Activated T-helper 2 cell treated with anti-CD3 and anti-CD28 coated beads, Interferon-gamma antibody, Interleukin-2, Interleukin-4, amounts not matched to agents 10 μg/mL and 5 μg/mL and 100 μg/mL, durations not matched to agents 14 hours and 24 hours and 36 hours (primary cell): ENCODE measurements at regions not wholly inside any gene's neighbourhood (a gene's known extent, or its start where the extent isn't known, plus 50 kb on each side); places are given as distances from the start of the nearest gene placed in this dataset.
"Not testable (repeated sequence)": the region's sequence is repeated elsewhere in the genome, so short reads cannot be mapped to it uniquely, and the experiment has no call there.

ENCODE experiments used
- DNase-seq: peaks from one replicate; pipeline ENCODE4 v3.0.0; 2021; ENCODE audit warnings: low spot score
- H3K27ac Mint-ChIP-seq: one replicate; pipeline ENCODE4 v1.8.0; 2021; ENCODE audit warnings: mixed read lengths
- H3K27me3 Mint-ChIP-seq: one replicate; pipeline ENCODE4 v1.8.0; 2021; ENCODE audit warnings: low read depth, mixed read lengths
- H3K36me3 Mint-ChIP-seq: one replicate; pipeline ENCODE4 v1.8.0; 2021; ENCODE audit warnings: low read depth, mixed read lengths
- H3K4me1 Mint-ChIP-seq: one replicate; pipeline ENCODE4 v1.8.0; 2021; ENCODE audit warnings: low read depth, mixed read lengths
- H3K4me3 Mint-ChIP-seq: one replicate; pipeline ENCODE4 v1.8.0; 2021; ENCODE audit warnings: low read depth, mild to moderate bottlenecking, moderate library complexity, mixed read lengths
- H3K9me3 Mint-ChIP-seq: one replicate; pipeline ENCODE4 v1.8.0; 2021; ENCODE audit warnings: mixed read lengths
- intact Hi-C: fragments of 100-400 bp; cut with micrococcal nuclease; formaldehyde crosslinking; loops from one replicate; pipeline ENCODE4 v1.15.1; 2023

DNA sequence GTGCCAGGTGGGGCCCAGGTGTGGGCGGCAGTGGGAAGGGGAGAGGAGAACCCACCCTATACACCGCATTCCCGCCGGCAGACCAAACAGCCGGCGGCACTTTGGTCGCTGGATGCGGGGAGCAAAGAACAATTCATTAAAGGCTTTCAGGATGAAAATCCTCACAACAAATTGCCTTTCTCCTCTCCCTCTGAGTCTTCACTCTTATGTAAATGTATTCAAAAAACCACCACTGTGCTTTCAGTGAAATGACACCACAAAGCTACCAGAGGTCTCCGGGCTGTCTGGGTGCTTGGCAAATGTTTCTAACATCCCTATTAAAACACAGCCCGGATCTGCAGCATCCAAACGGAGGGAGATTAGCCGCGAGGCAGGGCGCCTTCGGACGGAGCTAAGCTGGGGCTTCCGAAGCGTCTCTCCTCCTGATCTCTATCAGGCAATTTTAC lies 171.8 kb upstream of the TBL1X start:
- Mint-ChIP-seq H3K9me3 (no peaks in the 10 kb centered on the region), H3K27me3 (peaks cover 8% of the 10 kb centered on the region), H3K4me3 (no peak overlapping the region), H3K4me1 (no peaks in the 10 kb centered on the region), H3K27ac (no peak overlapping the region), H3K36me3 (no peaks in the 10 kb centered on the region)
- intact Hi-C loops: no loop called here
- no peak for DNase-seq

DNA sequence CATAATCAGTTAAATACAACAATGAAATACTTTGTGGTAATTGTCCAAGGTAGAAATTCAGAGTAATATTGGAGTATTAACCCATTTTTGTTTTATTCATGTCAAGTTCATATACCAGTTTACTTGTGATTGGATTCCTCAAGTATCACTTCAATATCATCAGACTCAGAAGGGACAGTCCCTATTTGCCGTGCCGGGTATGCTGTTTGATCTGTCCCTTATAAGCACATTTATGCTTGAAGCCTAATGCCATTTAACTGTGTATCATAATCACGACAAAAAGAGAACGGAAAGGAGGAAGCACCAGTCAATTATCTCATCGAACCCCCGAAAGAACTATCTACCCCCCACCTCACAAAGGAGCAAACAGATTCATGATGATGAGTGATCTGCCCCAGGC lies 171.0 kb upstream of the TBL1X start:
- no peak for DNase-seq
- Mint-ChIP-seq H3K4me3 (no peak overlapping the region), H3K27ac (no peak overlapping the region), H3K9me3 (no peaks in the 10 kb centered on the region), H3K36me3 (no peaks in the 10 kb centered on the region), H3K27me3 (peaks cover 13% of the 10 kb centered on the region), H3K4me1 (no peaks in the 10 kb centered on the region)
- intact Hi-C loops: no loop called here

DNA sequence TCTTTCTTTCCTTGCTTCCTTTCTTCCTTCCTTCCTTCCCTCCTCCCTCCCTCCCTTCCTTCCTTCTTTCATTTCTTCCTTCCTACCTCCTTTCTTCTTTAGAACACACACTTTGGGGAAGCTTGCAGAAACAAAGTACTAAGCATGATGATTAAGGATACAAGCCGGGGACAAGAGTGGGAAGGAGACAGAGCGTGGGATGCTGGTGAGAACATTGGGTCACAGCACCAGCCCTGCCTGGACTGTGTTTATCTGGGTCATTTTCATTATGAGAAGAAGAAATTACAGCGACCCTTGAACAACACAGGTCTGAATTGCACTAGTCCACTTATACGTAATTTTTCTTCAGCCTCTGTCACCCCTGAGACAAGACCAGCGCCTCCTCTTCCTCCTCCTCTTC lies 169.3 kb upstream of the TBL1X start:
- no peaks in the 10 kb centered on the region for H3K36me3 Mint-ChIP-seq
- peaks cover 13% of the 10 kb centered on the region for H3K27me3 Mint-ChIP-seq
- no peak overlapping the region for H3K4me3 Mint-ChIP-seq
- H3K9me3 Mint-ChIP-seq: no peaks in the 10 kb centered on the region
- intact Hi-C loops: no loop called here
- no peak for DNase-seq
- H3K4me1 Mint-ChIP-seq: no peaks in the 10 kb centered on the region
- no peak overlapping the region for H3K27ac Mint-ChIP-seq

DNA sequence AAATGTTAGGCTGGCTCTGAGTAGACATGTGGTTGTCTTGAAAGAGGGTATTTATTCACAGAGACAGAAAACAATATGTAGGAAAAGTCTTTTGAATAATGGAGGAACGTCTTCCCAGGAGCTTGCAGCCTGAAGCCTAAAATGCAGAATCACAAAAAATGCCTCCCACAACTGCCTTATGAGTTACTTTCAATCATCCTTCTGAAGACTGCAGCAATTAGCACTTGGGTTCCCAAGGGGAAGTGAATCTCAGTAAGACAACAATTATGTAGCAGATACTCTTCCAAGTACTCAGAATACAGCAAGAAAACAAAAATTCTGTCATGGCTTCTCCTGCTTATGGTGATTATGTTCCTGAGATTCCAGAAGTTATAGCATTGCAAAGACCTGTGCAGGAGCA lies 166.6 kb upstream of the TBL1X start:
- Mint-ChIP-seq H3K27me3 (peaks cover 13% of the 10 kb centered on the region), H3K9me3 (no peaks in the 10 kb centered on the region), H3K4me1 (no peaks in the 10 kb centered on the region), H3K36me3 (no peaks in the 10 kb centered on the region), H3K4me3 (no peak overlapping the region), H3K27ac (no peak overlapping the region)
- intact Hi-C loops: no loop called here
- no peak for DNase-seq

DNA sequence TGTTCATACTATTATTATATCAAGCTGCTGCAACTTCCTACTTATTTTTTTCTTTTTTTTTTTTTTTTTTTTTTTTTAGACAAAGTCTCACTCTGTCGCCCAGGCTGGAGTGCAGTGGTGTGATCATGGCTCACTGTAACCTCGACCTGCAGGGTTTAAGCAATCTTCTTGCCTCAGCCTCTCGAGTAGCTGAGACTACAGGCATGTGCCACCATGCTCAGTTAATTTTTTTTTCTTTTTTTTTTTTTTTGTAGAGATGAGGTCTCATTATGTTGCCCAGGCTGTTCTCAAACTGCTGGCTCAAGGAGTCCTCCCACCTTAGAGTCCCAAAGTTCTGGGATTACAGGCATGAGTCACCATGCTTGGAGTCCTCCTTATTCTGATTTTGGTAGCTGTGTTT lies 165.2 kb upstream of the TBL1X start:
- H3K4me1 Mint-ChIP-seq, DNase-seq, H3K9me3 Mint-ChIP-seq, H3K36me3 Mint-ChIP-seq, H3K27me3 Mint-ChIP-seq, H3K27ac Mint-ChIP-seq, H3K4me3 Mint-ChIP-seq, intact Hi-C loops: not testable (repeated sequence)

DNA sequence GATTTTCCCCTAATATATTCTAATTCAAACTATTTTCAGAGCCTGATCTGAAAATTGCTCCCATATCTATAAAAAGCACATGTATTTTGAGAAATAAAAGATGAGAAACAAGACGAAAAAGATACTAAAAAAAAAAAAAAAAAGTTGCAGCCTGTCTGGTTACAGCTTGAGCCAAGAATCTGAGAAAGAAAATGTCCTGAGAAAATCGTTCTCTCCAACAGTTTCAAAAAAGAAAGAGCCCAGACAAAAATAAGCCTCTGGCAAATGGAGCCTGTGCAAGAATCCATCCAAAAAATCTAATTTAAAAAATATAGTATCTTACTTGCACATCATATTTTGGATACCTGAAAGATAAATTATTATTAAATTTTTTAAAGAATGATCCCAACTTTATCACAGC lies 163.0 kb upstream of the TBL1X start:
- no peak overlapping the region for H3K27ac Mint-ChIP-seq

DNA sequence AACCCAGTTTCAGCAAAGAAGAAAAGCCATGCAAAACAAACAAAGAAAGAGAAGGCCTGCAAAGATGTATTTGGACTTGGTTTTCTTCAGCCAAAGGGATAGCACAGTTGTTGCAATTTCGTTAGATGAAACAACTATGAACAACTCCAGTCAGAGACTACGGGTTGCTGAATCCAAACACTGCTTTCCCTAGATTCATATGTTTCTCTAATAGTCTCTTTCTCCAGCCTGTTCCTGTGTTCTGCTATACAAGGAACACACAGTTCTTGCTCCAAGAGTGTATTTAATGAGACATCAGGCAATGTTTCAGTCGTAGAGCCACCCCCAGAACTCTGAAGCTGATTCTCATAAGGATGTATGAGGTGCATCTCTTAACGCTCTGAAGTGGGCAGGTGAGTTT lies 162.5 kb upstream of the TBL1X start:
- Mint-ChIP-seq H3K36me3 (no peaks in the 10 kb centered on the region), H3K4me1 (no peaks in the 10 kb centered on the region), H3K27me3 (peaks cover 7% of the 10 kb centered on the region), H3K9me3 (no peaks in the 10 kb centered on the region), H3K4me3 (no peak overlapping the region), H3K27ac (no peak overlapping the region)
- DNase-seq: no peak
- intact Hi-C loops: no loop called here

More for the DNA sequence above, 163.0 kb upstream of the TBL1X start:
- Mint-ChIP-seq H3K4me1 (no peaks in the 10 kb centered on the region), H3K9me3 (no peaks in the 10 kb centered on the region), H3K27me3 (peaks cover 7% of the 10 kb centered on the region), H3K36me3 (no peaks in the 10 kb centered on the region), H3K4me3 (no peak overlapping the region)
- no peak for DNase-seq
- intact Hi-C loops: no loop called here

DNA sequence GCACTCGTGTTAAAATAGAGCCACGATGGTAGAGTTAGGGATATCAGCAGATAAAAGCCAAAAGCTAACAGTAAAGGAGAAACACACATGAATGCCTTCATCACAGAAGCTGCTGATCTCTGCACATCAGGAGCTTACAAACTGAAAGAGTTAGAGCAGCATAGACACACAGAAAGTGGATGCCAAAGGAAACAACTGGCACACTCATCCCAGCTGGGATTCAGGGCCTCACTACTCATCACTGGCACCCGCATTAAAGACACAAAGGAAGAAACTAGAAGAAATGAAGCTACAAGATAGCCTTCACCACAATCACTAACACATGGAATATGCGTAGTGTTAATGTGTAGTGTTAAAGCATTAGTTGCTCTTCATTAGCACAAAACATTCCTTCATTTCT lies 156.4 kb upstream of the TBL1X start:
- H3K9me3 Mint-ChIP-seq: no peaks in the 10 kb centered on the region
- H3K36me3 Mint-ChIP-seq: no peaks in the 10 kb centered on the region
- no peak overlapping the region for H3K27ac Mint-ChIP-seq
- peaks cover 2% of the 10 kb centered on the region for H3K27me3 Mint-ChIP-seq
- no peak for DNase-seq
- intact Hi-C loops: no loop called here
- no peak overlapping the region for H3K4me3 Mint-ChIP-seq
- H3K4me1 Mint-ChIP-seq: peaks cover 3% of the 10 kb centered on the region

DNA sequence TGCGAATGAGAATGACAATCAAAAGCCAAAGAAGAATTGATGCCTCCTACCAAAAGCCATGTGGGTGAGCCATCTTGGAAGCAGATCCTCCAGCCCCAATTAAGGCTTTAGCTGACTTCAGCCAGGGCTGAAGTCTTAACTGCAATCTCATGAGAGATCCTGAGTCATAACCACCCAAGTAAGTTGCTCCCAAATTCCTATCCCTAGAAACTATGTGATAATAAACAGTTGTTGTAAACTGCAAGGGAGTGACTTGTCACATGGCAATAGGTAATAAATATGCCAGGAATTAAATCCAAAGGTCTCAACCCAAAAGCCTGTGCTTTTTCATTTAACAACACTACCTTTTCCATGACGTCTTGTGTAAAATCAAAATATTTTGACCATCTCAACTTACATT lies 154.2 kb upstream of the TBL1X start:
- H3K36me3 Mint-ChIP-seq: no peaks in the 10 kb centered on the region

DNA sequence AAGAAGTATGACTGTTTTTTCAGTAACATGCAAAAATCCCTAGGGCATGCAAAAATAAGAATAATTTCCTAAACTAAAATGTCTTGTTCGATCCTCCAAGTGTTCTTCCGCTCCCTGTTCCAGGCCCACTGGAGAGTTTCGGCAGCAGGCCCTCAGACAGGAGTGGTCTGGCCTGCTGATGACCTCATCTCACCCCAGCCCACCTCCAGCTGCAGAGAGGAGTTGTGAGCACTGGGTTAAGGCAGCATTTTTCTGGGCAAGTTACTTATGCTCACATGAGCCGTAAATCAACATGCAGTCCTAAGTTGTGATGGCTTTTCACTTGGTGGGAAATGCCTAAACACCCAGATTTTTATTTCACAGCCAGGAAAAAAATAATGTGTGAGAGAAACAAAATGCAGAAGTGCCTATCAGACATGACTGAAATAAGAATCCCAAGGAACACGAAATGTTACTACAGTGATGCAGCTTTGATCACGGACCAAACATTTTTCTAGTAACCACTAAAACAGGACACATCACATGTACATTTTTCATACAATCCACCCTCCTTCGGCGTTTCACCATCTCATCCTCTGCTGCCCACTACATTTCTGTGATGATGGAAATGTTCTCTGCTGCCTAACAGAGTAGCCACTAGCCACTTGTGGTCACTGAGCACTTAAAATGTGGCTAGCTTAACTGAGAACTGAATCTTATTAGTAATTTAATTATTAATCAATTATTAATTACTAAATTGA lies 153.3 kb upstream of the TBL1X start:
- intact Hi-C loops: no loop called here
- no peak overlapping the region for H3K27ac Mint-ChIP-seq
- H3K4me3 Mint-ChIP-seq: no peak overlapping the region
- H3K36me3 Mint-ChIP-seq: no peaks in the 10 kb centered on the region
- no peak for DNase-seq
- H3K27me3 Mint-ChIP-seq: no peaks in the 10 kb centered on the region
- peaks cover 7% of the 10 kb centered on the region for H3K4me1 Mint-ChIP-seq
- H3K9me3 Mint-ChIP-seq: no peaks in the 10 kb centered on the region

More for the DNA sequence above, 154.2 kb upstream of the TBL1X start:
- intact Hi-C loops: no loop called here
- Mint-ChIP-seq H3K4me3 (no peak overlapping the region), H3K4me1 (peaks cover 7% of the 10 kb centered on the region), H3K9me3 (no peaks in the 10 kb centered on the region), H3K27ac (no peak overlapping the region), H3K27me3 (no peaks in the 10 kb centered on the region)
- DNase-seq: no peak

DNA sequence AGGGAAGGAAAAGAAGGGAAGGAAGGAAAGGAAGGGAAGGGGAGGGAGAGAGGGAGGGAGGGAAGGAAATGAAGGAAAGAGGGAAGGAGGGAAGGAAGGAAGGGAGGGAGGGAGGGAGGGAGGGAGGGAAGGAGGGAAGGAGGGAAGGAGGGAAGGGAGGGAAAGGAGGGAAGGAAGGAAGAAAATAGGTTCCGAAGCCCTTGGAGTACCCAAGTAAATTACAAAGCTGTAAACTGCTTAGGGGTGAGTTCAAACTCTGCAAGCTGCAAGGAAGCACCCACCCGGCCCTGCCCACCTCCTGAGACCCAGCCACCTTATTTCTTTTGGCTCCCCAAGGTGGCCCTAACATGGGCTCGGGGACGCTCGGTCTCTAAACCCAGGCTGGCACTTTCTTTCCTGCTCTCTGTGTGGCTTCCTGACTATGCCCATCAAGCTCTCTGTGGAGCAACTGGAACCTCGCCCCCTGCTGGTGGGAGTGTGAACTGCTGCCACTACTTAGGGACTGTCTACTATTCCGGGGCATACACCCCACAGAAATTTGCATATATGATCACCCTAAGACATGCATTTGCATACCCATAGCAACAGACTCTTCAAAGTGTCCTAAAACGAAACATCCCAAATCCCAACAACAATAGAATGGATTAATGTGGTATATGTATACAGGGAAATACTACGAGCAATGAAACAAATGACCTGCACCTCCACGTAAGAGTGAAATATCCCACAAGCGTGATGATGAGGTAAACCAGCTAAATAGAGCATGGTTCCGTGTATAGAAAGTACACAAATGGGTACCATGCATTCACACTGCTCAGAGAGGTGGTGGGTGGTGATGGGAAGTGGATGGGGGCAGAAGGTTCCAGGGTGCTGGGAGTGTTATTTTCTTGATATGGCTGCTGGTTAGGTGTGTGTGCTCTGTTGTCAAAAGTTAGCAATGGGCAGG lies 151.7 kb upstream of the TBL1X start:
- no peak overlapping the region for H3K4me3 Mint-ChIP-seq
- no peaks in the 10 kb centered on the region for H3K36me3 Mint-ChIP-seq
- no peak overlapping the region for H3K27ac Mint-ChIP-seq
- no peaks in the 10 kb centered on the region for H3K27me3 Mint-ChIP-seq
- no peaks in the 10 kb centered on the region for H3K9me3 Mint-ChIP-seq
- intact Hi-C loops: no loop called here
- DNase-seq: peak; percentile 15
- peaks cover 14% of the 10 kb centered on the region for H3K4me1 Mint-ChIP-seq

DNA sequence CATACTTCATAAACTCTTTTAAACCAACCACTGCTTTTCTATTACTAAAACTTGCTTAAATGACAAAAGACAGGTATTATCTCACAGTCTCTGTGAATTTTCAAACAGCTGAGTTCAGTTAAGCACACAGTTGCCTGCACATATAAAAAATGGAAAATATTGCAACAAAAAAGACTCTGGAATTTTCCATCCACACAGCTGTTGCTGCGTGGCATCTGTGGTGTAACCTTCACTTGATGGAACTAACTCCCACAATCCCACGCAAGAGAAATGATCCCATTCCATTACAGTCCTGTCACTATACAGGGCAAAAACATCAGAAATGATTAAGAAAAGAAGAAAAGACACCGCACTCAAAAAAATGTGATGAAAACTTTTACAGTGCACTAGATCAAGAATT lies 149.8 kb upstream of the TBL1X start:
- no peak for DNase-seq
- H3K36me3 Mint-ChIP-seq: no peaks in the 10 kb centered on the region
- no peak overlapping the region for H3K4me3 Mint-ChIP-seq
- no peak overlapping the region for H3K27ac Mint-ChIP-seq
- peaks cover 22% of the 10 kb centered on the region for H3K4me1 Mint-ChIP-seq
- intact Hi-C loops: no loop called here
- H3K27me3 Mint-ChIP-seq: no peaks in the 10 kb centered on the region
- no peaks in the 10 kb centered on the region for H3K9me3 Mint-ChIP-seq

DNA sequence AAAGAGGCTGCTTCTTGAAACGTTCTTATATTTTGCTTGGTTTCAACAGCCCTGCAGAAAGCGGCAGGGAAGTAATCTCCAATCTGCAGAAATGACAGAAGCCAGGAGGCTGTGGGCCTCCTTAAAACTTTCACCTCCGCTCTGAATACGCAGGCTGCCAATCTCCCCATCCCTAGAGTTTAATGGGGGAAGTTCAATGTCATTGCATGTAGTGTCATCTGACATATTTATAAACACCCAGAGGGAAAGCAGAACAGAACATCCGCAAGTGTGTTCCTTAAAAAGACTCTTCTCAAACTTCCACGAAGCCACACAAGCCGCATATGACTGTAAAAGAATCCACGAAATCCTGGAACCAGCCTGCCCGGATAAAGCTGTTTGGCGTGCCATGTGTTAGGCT lies 148.8 kb upstream of the TBL1X start:
- Mint-ChIP-seq H3K27ac (no peak overlapping the region), H3K9me3 (no peaks in the 10 kb centered on the region), H3K4me3 (no peak overlapping the region), H3K36me3 (no peaks in the 10 kb centered on the region), H3K27me3 (no peaks in the 10 kb centered on the region), H3K4me1 (peaks cover 22% of the 10 kb centered on the region)
- no peak for DNase-seq
- intact Hi-C loops: no loop called here
